Anterior cingulate cortex (tissue), 58 donors: ENCODE measurements at regions not wholly inside any gene's neighbourhood (a gene's known extent, or its start where the extent isn't known, plus 50 kb on each side); places are given as distances from the start of the nearest gene placed in this dataset.

Source experiments
- DNase-seq, 58 donors: peaks; one replicate each; lab custom pipeline; 2025; lab: John Stamatoyannopoulos, UW

- no peak for DNase-seq
Observed at GRCh38 chr1:5287178-5288150, 633.1 kb downstream of the AJAP1 start.

- peak in 4 of 58 donors; percentile 5 to 9 (median 8) for DNase-seq
Observed at GRCh38 chr1:5286244-5286643, 631.8 kb downstream of the AJAP1 start.

DNA sequence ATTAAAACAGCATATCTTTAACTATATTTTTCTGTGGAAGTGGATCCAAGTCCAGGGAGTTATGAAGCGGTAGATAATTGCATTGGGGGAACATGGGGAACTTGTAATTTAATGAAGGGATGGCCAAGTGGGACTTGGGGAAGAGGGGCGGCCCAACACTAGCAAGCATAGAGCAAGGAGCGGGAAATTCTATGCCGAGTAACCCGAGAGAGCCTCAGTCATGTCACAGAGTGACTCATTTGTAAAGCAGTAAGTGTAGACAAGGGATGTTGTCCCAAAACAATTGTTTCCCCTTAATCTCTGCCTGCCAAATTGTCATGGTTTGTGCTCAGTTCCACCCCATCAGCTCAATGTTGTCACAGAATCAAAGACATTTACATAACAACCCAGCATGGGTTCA lies 620.1 kb downstream of the AJAP1 start:
- no peak for DNase-seq

GRCh38 chr1:5273280-5274003 lies 619.0 kb downstream of the AJAP1 start:
- peak in 1 of 58 donors; percentile 15 for DNase-seq

DNA sequence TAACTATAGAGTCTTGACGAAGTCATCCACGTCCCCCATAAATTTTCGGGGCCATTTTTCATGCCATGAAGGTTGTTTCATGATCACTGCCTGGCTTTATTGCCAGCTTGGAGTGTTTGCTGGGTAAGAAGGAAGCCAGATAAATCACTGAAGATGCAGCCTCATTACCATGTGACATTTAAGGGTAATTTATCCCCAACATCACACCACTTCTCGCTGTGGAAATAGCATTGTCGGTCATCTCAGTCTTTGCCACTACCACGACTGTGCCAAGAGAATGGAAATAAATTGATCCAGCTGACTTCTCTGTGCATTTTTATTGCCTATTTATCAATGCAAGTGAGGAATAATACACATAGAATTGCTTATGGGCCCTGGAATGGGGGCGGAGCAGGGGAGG lies 617.9 kb downstream of the AJAP1 start:
- no peak for DNase-seq

GRCh38 chr1:5271264-5271663 lies 616.9 kb downstream of the AJAP1 start:
- DNase-seq, result no peak

DNA sequence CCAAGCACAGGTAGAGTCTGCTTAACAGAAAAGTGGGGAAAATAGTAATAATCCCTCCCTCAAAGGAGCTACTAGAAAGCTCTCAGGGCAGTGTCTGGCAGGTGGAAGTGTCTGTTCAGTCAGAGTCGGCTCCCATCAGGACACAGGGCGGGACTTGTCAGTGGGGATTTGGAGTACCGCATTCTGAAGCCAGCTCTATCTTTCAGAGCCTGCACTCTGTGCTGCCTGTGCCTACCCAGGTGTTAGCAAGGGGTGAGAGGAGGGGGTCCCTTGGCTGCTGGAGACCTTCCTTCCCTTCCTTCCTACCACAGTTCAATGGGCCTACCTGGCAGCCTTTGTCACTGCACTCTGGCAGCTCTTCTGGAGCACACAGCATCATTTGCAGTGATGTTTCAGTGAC lies 615.5 kb downstream of the AJAP1 start:
- DNase-seq, result no peak

GRCh38 chr1:5267603-5268235 lies 613.3 kb downstream of the AJAP1 start:
- DNase-seq, result no peak

DNA sequence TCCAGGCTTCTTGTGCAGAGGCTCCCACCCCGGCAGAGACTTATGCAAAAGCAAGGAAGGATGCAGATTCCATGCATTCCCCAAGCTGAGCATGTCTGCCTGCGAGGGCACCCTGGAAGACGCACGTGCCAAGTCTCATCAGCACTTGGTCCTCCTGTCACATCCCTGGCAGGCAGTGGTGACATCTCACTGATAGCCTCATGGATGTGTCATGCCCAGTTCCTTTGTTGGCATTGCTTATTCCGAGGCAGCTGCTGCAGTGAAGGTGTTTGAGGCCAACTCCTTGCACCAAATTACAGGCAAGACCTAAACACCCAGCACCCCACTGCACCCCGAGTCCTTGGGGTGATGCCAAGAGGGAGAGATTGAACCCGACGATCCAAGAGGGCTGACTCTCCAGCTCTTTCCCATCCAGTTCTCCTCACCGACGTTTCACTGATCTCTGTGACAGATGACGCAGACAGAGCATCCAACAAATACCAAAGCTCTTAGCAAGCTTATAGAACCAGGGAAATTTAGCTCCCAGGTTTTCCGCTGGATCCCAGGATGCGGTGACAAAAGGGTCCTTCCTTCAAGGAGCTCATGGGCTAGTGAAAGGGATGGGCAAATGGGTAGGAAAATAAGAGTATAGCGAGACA lies 611.1 kb downstream of the AJAP1 start:
- DNase-seq, result no peak

DNA sequence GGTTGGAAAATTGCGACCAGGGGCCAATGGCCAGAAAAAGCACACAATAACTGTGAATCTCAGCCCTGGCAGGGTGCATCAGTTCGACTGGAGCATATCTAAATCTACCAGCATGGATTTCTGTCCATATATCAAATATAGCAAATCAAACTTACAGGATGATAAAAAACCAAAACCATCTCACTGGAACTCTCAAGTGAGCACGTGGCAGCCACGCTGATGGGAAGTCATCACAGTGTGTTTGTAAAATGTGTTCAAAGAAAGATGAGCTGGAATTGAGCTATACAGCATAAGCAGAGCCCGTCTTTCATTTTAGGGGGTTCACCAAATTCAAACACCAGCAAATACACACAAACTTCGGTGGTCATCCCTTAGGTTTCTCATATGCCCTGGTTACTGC lies 610.1 kb downstream of the AJAP1 start:
- DNase-seq, result no peak

- no peak for DNase-seq
Observed at GRCh38 chr1:5256793-5257192, 602.4 kb downstream of the AJAP1 start.

DNA sequence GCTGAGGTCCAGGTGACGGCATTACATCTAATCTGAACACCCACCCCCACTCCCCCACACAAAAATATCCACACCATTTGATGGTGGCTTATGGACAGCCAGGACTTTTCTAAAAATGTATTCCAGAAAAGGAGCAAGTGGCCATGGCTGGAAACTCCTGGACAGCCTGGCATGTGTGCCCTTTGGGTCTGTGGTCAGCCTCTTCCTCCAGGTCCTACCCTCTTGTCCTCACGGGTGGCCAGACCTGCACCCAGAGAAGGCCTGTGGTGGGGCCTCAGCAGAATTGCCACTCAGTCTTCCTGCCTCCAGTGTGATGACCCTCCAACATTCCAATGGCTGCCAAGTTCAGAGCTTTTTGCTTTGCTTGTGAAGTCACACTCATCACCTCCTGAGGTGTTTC lies 600.6 kb downstream of the AJAP1 start:
- DNase-seq, result no peak

DNA sequence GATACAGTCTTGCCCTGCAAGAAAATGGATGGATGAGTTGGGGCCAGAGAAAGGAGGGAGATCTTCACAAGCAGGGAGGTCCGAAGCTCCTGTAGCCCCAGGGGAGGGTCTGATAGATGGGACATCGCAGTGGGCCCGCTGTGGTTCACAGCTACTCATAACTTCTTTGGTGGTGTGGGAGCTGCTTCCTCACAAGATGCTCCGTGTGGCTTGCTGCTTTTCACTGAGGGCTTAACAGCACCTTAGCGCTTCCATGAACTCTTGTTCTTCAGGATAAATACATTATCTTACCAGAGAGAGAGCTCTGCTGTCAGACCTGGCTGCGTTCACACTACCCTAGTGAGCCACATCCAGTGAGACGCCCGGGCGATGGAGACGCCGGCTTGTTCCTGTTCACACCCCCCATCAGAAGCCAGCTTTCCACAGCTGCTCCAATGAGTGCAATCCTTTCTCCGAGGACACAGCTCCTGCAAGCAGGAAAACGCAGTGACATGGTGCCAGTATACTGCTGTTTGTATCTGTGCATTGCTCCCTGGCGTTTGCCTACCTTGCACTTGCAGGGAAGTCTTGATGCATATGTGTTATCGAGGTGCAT lies 599.8 kb downstream of the AJAP1 start:
- no peak for DNase-seq

DNA sequence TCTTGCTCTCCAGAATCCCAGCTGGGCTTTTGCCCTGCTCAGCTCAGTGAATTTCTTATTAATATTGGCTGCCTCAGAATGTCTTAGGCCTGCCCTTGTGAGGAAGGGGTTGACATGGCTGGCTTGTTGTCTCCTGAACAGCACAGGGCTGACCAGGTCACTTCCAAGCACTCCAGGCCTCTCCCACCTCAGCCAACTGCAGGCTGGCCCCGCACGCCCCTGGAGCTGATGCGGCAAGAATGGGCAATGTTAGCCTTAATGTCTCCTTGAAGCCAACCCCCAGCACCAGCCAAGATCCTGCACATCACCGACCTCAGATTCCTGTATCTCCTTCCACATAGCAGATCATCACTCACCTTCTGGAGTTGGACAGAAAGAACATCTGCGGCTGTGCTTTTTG lies 598.6 kb downstream of the AJAP1 start:
- DNase-seq, result no peak

DNA sequence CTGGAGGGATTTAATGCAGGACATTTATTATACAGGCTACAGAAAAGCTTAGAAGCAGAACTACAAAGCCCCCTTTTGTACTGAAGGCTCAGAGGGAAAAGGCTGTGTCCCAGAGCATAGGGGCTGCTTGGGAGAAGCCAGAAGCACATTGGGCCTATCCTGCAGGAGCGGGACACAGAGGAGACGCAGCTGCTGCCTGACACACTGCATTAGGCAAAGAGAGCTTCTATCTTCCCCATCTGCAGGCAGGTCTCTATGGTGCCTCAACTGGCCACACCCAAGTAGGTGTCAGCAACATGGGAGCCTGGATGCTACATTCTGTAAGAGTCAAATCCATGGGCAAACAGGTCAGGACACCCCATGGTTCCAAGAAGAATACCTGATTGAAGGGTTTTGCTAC lies 595.9 kb downstream of the AJAP1 start:
- no peak for DNase-seq

- no peak for DNase-seq
Observed at GRCh38 chr1:5245348-5245747, 590.9 kb downstream of the AJAP1 start.

DNA sequence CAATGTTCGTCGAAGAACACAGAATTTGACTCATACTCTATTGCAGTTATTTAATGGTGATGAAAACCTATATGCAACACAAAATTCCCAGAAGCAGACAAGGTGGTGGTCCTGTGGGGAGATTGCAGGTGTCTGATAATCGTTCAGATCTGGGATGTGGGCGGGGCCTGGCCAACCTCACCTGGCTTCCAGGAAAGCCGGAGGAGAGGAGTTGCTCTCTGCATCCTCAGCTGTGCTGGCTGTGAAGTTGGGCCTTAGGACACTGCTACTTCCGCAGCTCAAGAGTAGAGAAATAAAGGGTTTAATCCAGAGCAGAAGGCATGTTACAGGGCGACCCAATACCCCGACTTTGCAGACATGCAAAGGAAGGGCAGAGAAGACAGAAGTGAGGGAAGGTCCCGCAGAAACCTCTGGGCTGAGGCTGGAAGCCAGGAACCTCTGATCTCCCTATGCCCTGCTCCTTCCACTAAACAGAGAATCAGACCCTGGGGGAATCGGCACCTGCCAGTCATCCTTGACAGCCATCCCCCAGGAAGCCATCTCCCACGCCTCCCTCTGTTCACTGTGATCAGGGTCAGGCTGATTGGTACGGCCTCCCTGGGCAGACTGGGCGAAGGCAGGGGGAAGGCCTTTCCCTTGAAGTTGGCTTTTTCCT lies 590.3 kb downstream of the AJAP1 start:
- no peak for DNase-seq

GRCh38 chr1:5242850-5243249 lies 588.4 kb downstream of the AJAP1 start:
- DNase-seq, result no peak

DNA sequence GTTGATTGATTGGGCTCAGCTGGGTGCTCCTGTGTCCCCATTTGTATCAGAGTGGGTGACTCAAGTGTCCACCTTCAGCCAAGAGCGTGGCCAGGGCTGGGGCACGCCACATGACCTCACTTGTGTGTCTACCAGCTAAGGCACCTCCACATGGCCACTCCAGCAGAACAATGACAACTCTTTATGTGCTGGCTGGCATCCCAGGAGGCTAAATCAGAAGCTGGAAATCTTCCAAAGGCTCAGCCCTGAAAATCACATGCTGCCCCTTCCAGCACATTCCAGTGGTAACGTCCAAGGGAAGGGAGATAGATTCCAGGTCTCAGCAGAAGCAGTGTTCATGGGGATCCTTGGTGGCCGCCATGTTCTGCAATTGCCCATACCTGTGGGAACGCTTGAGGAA lies 585.5 kb downstream of the AJAP1 start:
- peak in 10 of 58 donors; percentile 11 to 72 (median 41) for DNase-seq
